Tibial artery (tissue), 4 donors: ENCODE measurements at regions not wholly inside any gene's neighbourhood (a gene's known extent, or its start where the extent isn't known, plus 50 kb on each side); places are given as distances from the start of the nearest gene placed in this dataset.

ENCODE experiments used
- DNase-seq, 2 donors: peaks; one replicate each; pipeline ENCODE4 v3.0.0-alpha.2; 2019
- H3K27ac ChIP-seq, 2 donors: fragments of 200-600 bp; sonication (generic) in 1 of 2; 1 replicate in 1 of 2; 2 replicates in 1 of 2; pipeline ENCODE4 v1.5.1; 2018 to 2019; ENCODE audit warnings: mild to moderate bottlenecking in 1 of 2
- H3K27me3 ChIP-seq, 2 donors: fragments of 200-600 bp; sonication (generic) in 1 of 2; one replicate each; pipeline versions ENCODE4 v1.5.1 to v1.6.0; 2016 to 2019
- H3K36me3 ChIP-seq, 3 donors: fragments of 200-600 bp; sonication (generic) in 2 of 3; one replicate each; pipeline ENCODE4 v1.5.1; 2016 to 2019; ENCODE audit warnings: mild to moderate bottlenecking in 2 of 3
- H3K4me1 ChIP-seq, 4 donors: fragments of 200-600 bp; sonication (generic) in 2 of 4; 1 replicate in 3 of 4; 2 replicates in 1 of 4; pipeline ENCODE4 v1.5.1; 2016 to 2019
- H3K4me3 ChIP-seq, 2 donors: fragments of 200-600 bp; sonication (generic) in 1 of 2; 1 replicate in 1 of 2; 2 replicates in 1 of 2; pipeline ENCODE4 v1.5.1; 2018 to 2019; ENCODE audit warnings: mild to moderate bottlenecking in 2 of 2
- H3K9me3 ChIP-seq, 3 donors: fragments of 200-600 bp; sonication (generic) in 1 of 3; one replicate each; pipeline ENCODE4 v1.5.1; 2016 to 2019
- CTCF ChIP-seq, 2 experiments: fragments of 200-600 bp in 1 of 2; fragments of 450-650 bp in 1 of 2; IDR thresholded peaks; one replicate each; pipeline ENCODE4 v1.5.1; 2017 to 2019; ENCODE audit warnings: antibody characterized with exemption in 2 of 2, mild to moderate bottlenecking in 1 of 2, moderate library complexity in 1 of 2
- intact Hi-C: fragments of 100-400 bp; cut with DNase I; formaldehyde crosslinking; loops from one replicate; pipeline ENCODE4 v1.15.0; 2023; ENCODE audit warnings: low total_unique reads

- no peaks in the 10 kb centered on the region for H3K36me3 ChIP-seq
- peaks cover 0 to 4% (median 0%) of the 10 kb centered on the region in 3 donors for H3K9me3 ChIP-seq
- no peak overlapping the region for H3K27ac ChIP-seq
- intact Hi-C loops, result no loop called here
- H3K4me1 ChIP-seq, result peaks cover 0 to 25% (median 2%) of the 10 kb centered on the region in 4 donors
- no peak for TF ChIP-seq CTCF (IDR thresholded peaks at IDR 0.05)
- H3K4me3 ChIP-seq, result no peak overlapping the region
- no peak for DNase-seq
- no peaks in the 10 kb centered on the region for H3K27me3 ChIP-seq
These were observed 597.6 kb downstream of the LMO4 start for GRCh38 chr1:87926131-87926830.

GRCh38 chr1:87926921-87927320 lies 598.2 kb downstream of the LMO4 start:
- Histone ChIP-seq H3K4me1 (peaks cover 0 to 25% (median 2%) of the 10 kb centered on the region in 4 donors), H3K36me3 (no peaks in the 10 kb centered on the region), H3K9me3 (peaks cover 0 to 4% (median 0%) of the 10 kb centered on the region in 3 donors), H3K4me3 (no peak overlapping the region), H3K27ac (no peak overlapping the region), H3K27me3 (no peaks in the 10 kb centered on the region)
- no peak for DNase-seq
- intact Hi-C loops, result no loop called here
- TF ChIP-seq CTCF (IDR thresholded peaks at IDR 0.05), result no peak

- Histone ChIP-seq H3K4me3 (no peak overlapping the region), H3K27me3 (no peaks in the 10 kb centered on the region), H3K27ac (no peak overlapping the region), H3K4me1 (peaks cover 0 to 25% (median 2%) of the 10 kb centered on the region in 4 donors), H3K9me3 (peaks cover 0 to 4% (median 0%) of the 10 kb centered on the region in 3 donors), H3K36me3 (no peaks in the 10 kb centered on the region)
- DNase-seq, result no peak
- no peak for TF ChIP-seq CTCF (IDR thresholded peaks at IDR 0.05)
- intact Hi-C loops, result no loop called here
These were observed 599.0 kb downstream of the LMO4 start for GRCh38 chr1:87927391-87928280.

GRCh38 chr1:87928623-87929022 lies 599.9 kb downstream of the LMO4 start:
- H3K27ac ChIP-seq, result no peak overlapping the region
- TF ChIP-seq CTCF (IDR thresholded peaks at IDR 0.05), result no peak
- peaks cover 0 to 4% (median 0%) of the 10 kb centered on the region in 3 donors for H3K9me3 ChIP-seq
- peaks cover 0 to 25% (median 2%) of the 10 kb centered on the region in 4 donors for H3K4me1 ChIP-seq
- no peak for DNase-seq
- H3K4me3 ChIP-seq, result no peak overlapping the region
- no peaks in the 10 kb centered on the region for H3K27me3 ChIP-seq
- no peaks in the 10 kb centered on the region for H3K36me3 ChIP-seq
- intact Hi-C loops, result no loop called here

- H3K4me3 ChIP-seq, result no peak overlapping the region
- DNase-seq, result no peak
- no peaks in the 10 kb centered on the region for H3K36me3 ChIP-seq
- H3K27me3 ChIP-seq, result no peaks in the 10 kb centered on the region
- intact Hi-C loops, result no loop called here
- no peak overlapping the region for H3K27ac ChIP-seq
- H3K4me1 ChIP-seq, result peaks cover 0 to 25% (median 2%) of the 10 kb centered on the region in 4 donors
- TF ChIP-seq CTCF (IDR thresholded peaks at IDR 0.05), result no peak
- H3K9me3 ChIP-seq, result peaks cover 0 to 4% (median 0%) of the 10 kb centered on the region in 3 donors
These were observed 601.2 kb downstream of the LMO4 start for GRCh38 chr1:87929906-87930305.
